ENCODE measurements at regions not wholly inside any gene's neighbourhood (a gene's known extent, or its start where the extent isn't known, plus 50 kb on each side); places are given as distances from the start of the nearest gene placed in this dataset.

- Mint-ChIP-seq H3K4me1 (0 out of 4 replicates have a peak, but pooled peaks cover 0 to 3% of the 10 kb centered on the region in 2 experiments), H3K27ac (no peak overlapping the region), H3K4me3 (no peak overlapping the region), H3K27me3 (ENCODE audit: low read depth) (peaks cover 6% of the 10 kb centered on the region), H3K9me3 (peaks cover 11 to 20% of the 10 kb centered on the region in 2 experiments), H3K36me3 (ENCODE audit: insufficient read depth in 1 of 3, low read depth in 3 of 3) (peaks cover 3 to 18% (median 6%) of the 10 kb centered on the region in 3 experiments; a peak in 4 of 7 replicates)
- no peaks in the 10 kb centered on the region for H3K4me1 ChIP-seq (ENCODE audit: insufficient read depth, low read length)
- no peaks in the 10 kb centered on the region for H3K9me3 ChIP-seq (ENCODE audit: control insufficient read depth, low read depth, low read length)
- no peak overlapping the region for H3K4me2 ChIP-seq (ENCODE audit: insufficient read depth, insufficient read length, low read length)
- no peaks in the 10 kb centered on the region for H3K79me1 ChIP-seq (ENCODE audit: insufficient read depth, low read depth, low read length, poor library complexity, severe bottlenecking)
- no peaks in the 10 kb centered on the region for H3K27me3 ChIP-seq (ENCODE audit: insufficient read depth, low read length)
- no peak overlapping the region for H3K56ac ChIP-seq (ENCODE audit: insufficient read length, low read depth, low read length)
- no peak overlapping the region for H2BK5ac ChIP-seq (ENCODE audit: insufficient read length, low read length)
- no peak overlapping the region for H2BK20ac ChIP-seq (ENCODE audit: low read depth, low read length, poor library complexity, severe bottlenecking)
- TF ChIP-seq CTCF (conservative IDR thresholded peaks at IDR 0.05), result no peak
- DNase-seq, result no peak
- no peak overlapping the region for H3K27ac ChIP-seq (ENCODE audit: insufficient read length, low read depth, low read length)
- no peak overlapping the region for H3K14ac ChIP-seq (ENCODE audit: insufficient read depth, low read length)
- H3K23ac ChIP-seq (ENCODE audit: insufficient read length, low read depth, low read length), result no peak overlapping the region
- H3K79me2 ChIP-seq (ENCODE audit: insufficient read depth, low read length), result no peaks in the 10 kb centered on the region
- no peak overlapping the region for H4K5ac ChIP-seq (ENCODE audit: insufficient read length, low read depth, low read length)
- H2BK12ac ChIP-seq (ENCODE audit: insufficient read length, low read depth, low read length), result no peak overlapping the region
- no peak overlapping the region for H3T11ph ChIP-seq (ENCODE audit: low read length)
- H3K9ac ChIP-seq (ENCODE audit: extremely low read depth, insufficient read length, low read length), result no peak overlapping the region
- H3K23me2 ChIP-seq (ENCODE audit: insufficient read length, low read depth, low read length, poor library complexity, severe bottlenecking), result no peaks in the 10 kb centered on the region
- H4K20me1 ChIP-seq (ENCODE audit: control insufficient read depth, insufficient read depth, insufficient read length), result no peaks in the 10 kb centered on the region
- no peak overlapping the region for H4K8ac ChIP-seq (replicated peaks; ENCODE audit: insufficient read length, low read depth, low read length)
- H2AK5ac ChIP-seq (ENCODE audit: insufficient read length, low read length), result no peak overlapping the region
- H3K4ac ChIP-seq (ENCODE audit: low read depth, low read length), result no peak overlapping the region
- no peak overlapping the region for H2BK120ac ChIP-seq (ENCODE audit: low read depth, low read length, poor library complexity, severe bottlenecking)
- no peak overlapping the region for H3K18ac ChIP-seq (ENCODE audit: insufficient read length, low read depth, low read length)
- no peak overlapping the region for H4K91ac ChIP-seq (ENCODE audit: insufficient read length, low read depth, low read length)
- no peak overlapping the region for H2AFZ ChIP-seq (ENCODE audit: low read length)
- WGBS (ENCODE audit: extremely low coverage, insufficient read length, low lambda C conversion rate), result no CpG with 5 or more reads among the region's 5 CpGs
- H2BK15ac ChIP-seq (ENCODE audit: low read depth, low read length), result no peak overlapping the region
These were observed 85.2 kb upstream of the CDC42BPA start for GRCh38 chr1:227403535-227403934.
